Glutamatergic neuron (in vitro differentiated cells): ENCODE measurements at regions not wholly inside any gene's neighbourhood (a gene's known extent, or its start where the extent isn't known, plus 50 kb on each side); places are given as distances from the start of the nearest gene placed in this dataset.
"Not testable (repeated sequence)": the region's sequence is repeated elsewhere in the genome, so short reads cannot be mapped to it uniquely, and the experiment has no call there.

ENCODE experiments used
- DNase-seq: peaks from one replicate; pipeline ENCODE4 v3.0.0; 2022
- H3K27ac Mint-ChIP-seq: one replicate; pipeline ENCODE4 v1.8.0; 2020; ENCODE audit warnings: mild to moderate bottlenecking, mixed read lengths, inconsistent platforms; ENCODE audit not compliant: unreplicated experiment
- H3K27me3 Mint-ChIP-seq: one replicate; pipeline ENCODE4 v1.8.0; 2020; ENCODE audit warnings: mild to moderate bottlenecking, moderate library complexity, mixed read lengths, inconsistent platforms; ENCODE audit not compliant: unreplicated experiment
- H3K36me3 Mint-ChIP-seq: one replicate; pipeline ENCODE4 v1.8.0; 2020; ENCODE audit warnings: mild to moderate bottlenecking, mixed read lengths, inconsistent platforms; ENCODE audit not compliant: unreplicated experiment
- H3K4me1 Mint-ChIP-seq: one replicate; pipeline ENCODE4 v1.8.0; 2020; ENCODE audit warnings: mild to moderate bottlenecking, low read depth, mixed read lengths, inconsistent platforms; ENCODE audit not compliant: unreplicated experiment
- H3K4me3 Mint-ChIP-seq: one replicate; pipeline ENCODE4 v1.8.0; 2020; ENCODE audit warnings: mild to moderate bottlenecking, mixed read lengths, inconsistent platforms; ENCODE audit not compliant: unreplicated experiment
- H3K9me3 Mint-ChIP-seq: one replicate; pipeline ENCODE4 v1.8.0; 2020; ENCODE audit warnings: mild to moderate bottlenecking, moderate library complexity, mixed read lengths, inconsistent platforms; ENCODE audit not compliant: unreplicated experiment
- TF ChIP-seq, protein P1 (sequence below): fragments of 200-600 bp; sonication (generic); IDR thresholded peaks from one replicate; pipeline ENCODE4 v1.5.0; 2021; ENCODE audit not compliant: partially characterized antibody, unreplicated experiment

DNA sequence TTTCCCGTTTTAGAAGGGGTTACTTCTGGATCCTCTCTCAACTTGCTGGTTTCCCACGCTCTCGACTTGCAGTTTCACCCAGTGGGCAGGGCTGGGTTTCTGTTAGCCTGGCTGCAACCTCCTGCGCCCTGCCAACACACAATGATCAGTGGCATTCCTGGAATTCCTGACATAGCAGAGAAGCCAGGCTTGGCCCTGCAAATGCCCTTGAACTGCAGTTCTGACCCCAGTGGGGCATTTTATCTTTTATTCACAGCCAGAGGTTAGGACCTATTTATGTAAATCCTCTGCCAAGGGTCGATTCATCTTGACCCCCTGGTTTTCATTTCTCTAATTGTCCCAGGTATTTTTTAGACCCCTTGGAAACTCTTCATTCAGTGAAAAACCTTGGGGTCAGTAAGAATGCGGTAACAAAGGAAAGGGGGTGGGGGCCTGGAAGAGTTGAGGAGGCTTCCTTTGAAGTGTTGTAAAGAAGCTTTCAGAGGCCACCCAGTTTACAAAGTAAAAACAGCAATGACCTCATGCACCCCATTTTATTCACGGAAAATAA is 217.6 kb downstream of the ZNF674 start:
- Mint-ChIP-seq H3K27ac (no peak overlapping the region), H3K27me3 (no peaks in the 10 kb centered on the region), H3K36me3 (no peaks in the 10 kb centered on the region), H3K4me1 (no peaks in the 10 kb centered on the region), H3K4me3 (no peak overlapping the region), H3K9me3 (no peaks in the 10 kb centered on the region)
- TF ChIP-seq, protein P1, sequence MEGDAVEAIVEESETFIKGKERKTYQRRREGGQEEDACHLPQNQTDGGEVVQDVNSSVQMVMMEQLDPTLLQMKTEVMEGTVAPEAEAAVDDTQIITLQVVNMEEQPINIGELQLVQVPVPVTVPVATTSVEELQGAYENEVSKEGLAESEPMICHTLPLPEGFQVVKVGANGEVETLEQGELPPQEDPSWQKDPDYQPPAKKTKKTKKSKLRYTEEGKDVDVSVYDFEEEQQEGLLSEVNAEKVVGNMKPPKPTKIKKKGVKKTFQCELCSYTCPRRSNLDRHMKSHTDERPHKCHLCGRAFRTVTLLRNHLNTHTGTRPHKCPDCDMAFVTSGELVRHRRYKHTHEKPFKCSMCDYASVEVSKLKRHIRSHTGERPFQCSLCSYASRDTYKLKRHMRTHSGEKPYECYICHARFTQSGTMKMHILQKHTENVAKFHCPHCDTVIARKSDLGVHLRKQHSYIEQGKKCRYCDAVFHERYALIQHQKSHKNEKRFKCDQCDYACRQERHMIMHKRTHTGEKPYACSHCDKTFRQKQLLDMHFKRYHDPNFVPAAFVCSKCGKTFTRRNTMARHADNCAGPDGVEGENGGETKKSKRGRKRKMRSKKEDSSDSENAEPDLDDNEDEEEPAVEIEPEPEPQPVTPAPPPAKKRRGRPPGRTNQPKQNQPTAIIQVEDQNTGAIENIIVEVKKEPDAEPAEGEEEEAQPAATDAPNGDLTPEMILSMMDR: no peak
- DNase-seq: no peak

DNA sequence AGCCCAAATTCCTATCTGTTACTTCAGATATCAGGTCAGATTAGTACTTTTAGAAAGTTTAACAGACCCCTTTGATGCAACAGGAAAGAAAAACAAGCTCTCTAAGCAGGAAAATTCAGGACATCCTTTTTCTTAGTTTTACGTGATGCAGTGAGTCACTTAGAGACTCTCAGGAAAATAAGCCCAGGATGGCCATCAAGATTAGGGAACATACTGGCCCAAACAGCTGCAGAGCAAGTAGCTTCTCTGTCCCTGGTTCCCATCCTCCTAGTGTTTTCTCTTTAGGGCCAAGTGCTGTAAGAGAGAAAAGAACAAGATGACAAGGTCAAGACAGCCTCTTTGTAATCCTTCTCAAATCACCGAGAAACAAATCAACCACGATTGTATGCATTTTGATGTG is 219.1 kb downstream of the ZNF674 start:
- Mint-ChIP-seq H3K27me3 (no peaks in the 10 kb centered on the region), H3K27ac (no peak overlapping the region), H3K4me1 (no peaks in the 10 kb centered on the region), H3K36me3 (no peaks in the 10 kb centered on the region), H3K4me3 (no peak overlapping the region), H3K9me3 (no peaks in the 10 kb centered on the region)
- no peak for DNase-seq
- TF ChIP-seq, protein P1: no peak

DNA sequence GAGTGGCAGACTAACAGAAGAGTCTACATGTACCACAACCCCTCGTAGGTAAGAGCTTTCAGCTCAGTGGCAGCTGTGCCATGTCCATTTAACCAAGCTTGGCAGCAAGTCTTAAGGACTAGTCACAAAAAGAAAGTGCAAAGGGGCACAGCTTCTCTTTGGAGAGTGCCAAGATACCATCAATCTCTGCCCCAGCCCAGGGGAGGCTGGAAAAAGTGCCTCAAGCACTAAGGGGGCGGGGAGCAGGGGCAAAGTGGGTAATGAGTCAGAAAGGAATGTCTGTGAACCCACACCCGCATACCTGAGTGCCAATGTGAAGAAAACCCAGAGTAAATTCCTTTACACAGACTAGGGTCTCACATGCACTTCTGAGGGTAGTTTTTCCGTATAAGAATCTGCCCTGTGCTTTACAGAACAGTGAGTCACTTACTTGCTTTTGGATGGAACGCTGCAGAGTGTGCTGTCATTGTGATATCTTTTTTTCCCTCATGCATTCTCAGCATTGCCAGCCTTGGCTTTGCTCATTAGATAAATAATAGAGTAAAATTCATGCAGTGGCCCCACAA is 219.8 kb downstream of the ZNF674 start:
- no peak overlapping the region for H3K27ac Mint-ChIP-seq
- TF ChIP-seq, protein P1: no peak
- H3K27me3 Mint-ChIP-seq: no peaks in the 10 kb centered on the region
- no peaks in the 10 kb centered on the region for H3K4me1 Mint-ChIP-seq
- DNase-seq: no peak
- no peaks in the 10 kb centered on the region for H3K9me3 Mint-ChIP-seq
- H3K36me3 Mint-ChIP-seq: no peaks in the 10 kb centered on the region
- no peak overlapping the region for H3K4me3 Mint-ChIP-seq

DNA sequence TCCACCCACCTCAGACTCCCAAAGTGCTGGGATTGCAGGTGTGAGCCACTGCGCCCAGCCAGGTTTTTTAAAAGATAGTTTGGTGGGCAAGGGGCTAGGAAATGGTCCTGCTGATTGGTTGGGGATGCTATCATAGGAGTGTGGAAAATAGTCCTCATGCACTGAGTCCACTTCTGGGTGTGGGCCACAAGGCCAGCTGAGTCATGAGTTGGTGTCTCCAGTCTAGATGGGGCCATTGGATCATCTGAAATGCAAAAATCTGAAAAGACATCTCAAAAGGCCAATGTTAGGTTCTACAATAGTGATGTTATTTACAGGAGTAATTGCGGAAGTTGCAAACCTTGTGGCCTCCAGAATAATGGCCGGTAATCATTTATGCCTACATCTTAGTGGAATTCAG is 221.1 kb downstream of the ZNF674 start:
- H3K27ac Mint-ChIP-seq: no peak overlapping the region
- H3K4me1 Mint-ChIP-seq: no peaks in the 10 kb centered on the region
- DNase-seq: no peak
- H3K4me3 Mint-ChIP-seq: no peak overlapping the region
- H3K36me3 Mint-ChIP-seq: no peaks in the 10 kb centered on the region
- H3K27me3 Mint-ChIP-seq: no peaks in the 10 kb centered on the region
- no peaks in the 10 kb centered on the region for H3K9me3 Mint-ChIP-seq
- TF ChIP-seq, protein P1: no peak

DNA sequence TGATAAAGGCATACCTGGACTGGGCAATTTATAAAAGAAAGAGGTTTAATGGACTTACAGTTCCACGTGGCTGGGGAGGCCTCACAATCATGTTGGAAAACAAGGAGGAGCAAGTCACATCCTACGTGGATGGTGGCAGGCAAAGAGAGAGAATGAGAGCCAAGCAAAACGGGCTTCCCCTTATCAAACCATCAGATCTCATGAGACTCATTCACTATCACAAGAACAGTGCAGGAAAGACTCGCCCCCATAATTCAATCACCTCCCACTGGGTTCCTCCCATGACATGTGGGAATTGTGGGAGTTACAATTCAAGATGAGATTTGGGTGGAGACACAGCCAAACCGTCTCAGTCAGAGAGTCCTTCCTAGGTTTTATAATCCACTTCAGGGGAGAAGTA is 222.3 kb downstream of the ZNF674 start:
- not testable (repeated sequence) for H3K36me3 Mint-ChIP-seq, H3K4me1 Mint-ChIP-seq, H3K9me3 Mint-ChIP-seq, DNase-seq, H3K27me3 Mint-ChIP-seq, H3K27ac Mint-ChIP-seq, H3K4me3 Mint-ChIP-seq

DNA sequence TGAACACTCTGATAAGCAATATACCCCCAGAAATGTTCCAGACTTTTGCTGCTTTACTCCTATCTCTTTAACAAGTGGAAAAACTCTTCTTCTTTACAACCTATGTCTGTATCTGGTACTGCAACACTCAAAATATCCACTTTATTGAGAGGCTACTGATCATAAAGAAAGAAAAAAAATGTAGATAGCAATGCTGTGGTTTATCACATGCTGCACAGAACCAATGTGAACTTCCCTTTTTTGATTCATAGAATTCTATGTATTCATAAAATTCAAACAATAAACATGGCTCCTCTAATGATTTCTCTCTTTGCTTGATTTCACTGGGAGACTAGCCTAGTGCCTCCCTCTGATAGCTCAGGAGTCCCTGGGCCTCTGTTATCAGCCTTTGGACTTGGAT is 223.5 kb downstream of the ZNF674 start:
- H3K27ac Mint-ChIP-seq: no peak overlapping the region
- no peaks in the 10 kb centered on the region for H3K27me3 Mint-ChIP-seq
- TF ChIP-seq, protein P1: no peak
- H3K36me3 Mint-ChIP-seq: no peaks in the 10 kb centered on the region
- no peaks in the 10 kb centered on the region for H3K4me1 Mint-ChIP-seq
- no peaks in the 10 kb centered on the region for H3K9me3 Mint-ChIP-seq
- DNase-seq: no peak
- no peak overlapping the region for H3K4me3 Mint-ChIP-seq
